BE2C (cell line): ENCODE measurements at regions not wholly inside any gene's neighbourhood (a gene's known extent, or its start where the extent isn't known, plus 50 kb on each side); places are given as distances from the start of the nearest gene placed in this dataset.

Experiments used
- DNase-seq: peaks from one replicate; pipeline ENCODE4 v3.0.0-alpha.2; 2020
- H3K27me3 ChIP-seq: fragments of 250-450 bp; sonication (Bioruptor Pico); 2 replicates; pipeline ENCODE4 v1.5.1; 2020; ENCODE audit warnings: mild to moderate bottlenecking
- H3K36me3 ChIP-seq: fragments of 250-450 bp; sonication (Bioruptor Pico); 2 replicates; pipeline ENCODE4 v1.5.1; 2020; ENCODE audit warnings: mild to moderate bottlenecking
- H3K4me1 ChIP-seq: fragments of 250-450 bp; sonication (Bioruptor Pico); 2 replicates; pipeline ENCODE4 v1.5.1; 2020
- H3K4me3 ChIP-seq: 2 replicates; pipeline ENCODE4 v1.5.1; 2011; ENCODE audit warnings: low read depth, low read length
- H3K9me3 ChIP-seq: fragments of 250-450 bp; sonication (Bioruptor Pico); 2 replicates; pipeline ENCODE4 v1.5.1; 2020
- CTCF ChIP-seq: IDR thresholded peaks from 2 replicates; pipeline ENCODE4 v1.5.1; 2012; ENCODE audit warnings: mild to moderate bottlenecking, low read depth, low read length

DNA sequence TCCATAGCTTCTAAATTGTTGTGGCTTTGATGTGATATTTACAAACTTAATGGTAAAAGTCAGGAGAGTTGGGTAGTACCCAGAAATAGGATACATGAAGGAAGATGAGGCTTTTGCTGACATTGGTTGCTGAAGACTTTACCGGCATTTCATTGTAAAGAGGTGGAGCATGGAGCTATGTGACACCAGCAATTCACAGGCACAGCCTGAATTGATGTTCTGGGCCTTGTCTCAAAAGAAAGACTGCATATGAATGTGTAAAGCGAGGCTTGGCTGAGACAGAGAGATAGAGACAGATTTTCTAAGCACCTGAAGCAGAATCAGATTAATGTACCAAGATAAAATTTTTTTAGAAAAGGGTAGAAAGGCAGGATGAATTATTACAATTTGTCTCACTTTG lies 864.9 kb upstream of the ID2 start:
- no peak for DNase-seq
- no peak overlapping the region for H3K4me3 ChIP-seq
- H3K27me3 ChIP-seq: no peaks in the 10 kb centered on the region
- H3K9me3 ChIP-seq: no peaks in the 10 kb centered on the region
- H3K4me1 ChIP-seq: peaks cover 7% of the 10 kb centered on the region; the same call in 1 of the 2 replicates
- no peak for TF ChIP-seq CTCF
- no peaks in the 10 kb centered on the region for H3K36me3 ChIP-seq

DNA sequence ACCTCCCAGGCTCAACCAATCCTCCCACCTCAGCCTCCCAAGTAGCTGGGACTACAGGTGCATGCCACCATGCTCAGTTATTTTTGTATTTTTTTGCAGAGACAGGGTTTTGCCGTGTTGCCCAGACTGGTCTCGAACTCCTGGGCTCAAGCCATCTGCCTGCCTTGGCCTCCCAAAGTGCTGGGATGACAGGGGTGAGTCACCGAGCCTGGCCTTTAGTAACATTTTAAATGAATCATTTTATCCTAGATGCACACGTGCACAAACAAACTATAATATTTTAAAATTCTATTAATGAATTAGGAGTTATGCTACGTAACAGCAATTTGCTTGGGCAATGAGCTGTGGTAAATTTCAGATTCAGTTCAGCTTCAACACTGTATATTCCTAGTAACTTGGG lies 862.5 kb upstream of the ID2 start:
- no peaks in the 10 kb centered on the region for H3K27me3 ChIP-seq
- no peak overlapping the region for H3K4me3 ChIP-seq
- H3K4me1 ChIP-seq: peaks cover 7% of the 10 kb centered on the region; the same call in 1 of the 2 replicates
- H3K9me3 ChIP-seq: no peaks in the 10 kb centered on the region
- no peak for TF ChIP-seq CTCF
- DNase-seq: no peak
- no peaks in the 10 kb centered on the region for H3K36me3 ChIP-seq

DNA sequence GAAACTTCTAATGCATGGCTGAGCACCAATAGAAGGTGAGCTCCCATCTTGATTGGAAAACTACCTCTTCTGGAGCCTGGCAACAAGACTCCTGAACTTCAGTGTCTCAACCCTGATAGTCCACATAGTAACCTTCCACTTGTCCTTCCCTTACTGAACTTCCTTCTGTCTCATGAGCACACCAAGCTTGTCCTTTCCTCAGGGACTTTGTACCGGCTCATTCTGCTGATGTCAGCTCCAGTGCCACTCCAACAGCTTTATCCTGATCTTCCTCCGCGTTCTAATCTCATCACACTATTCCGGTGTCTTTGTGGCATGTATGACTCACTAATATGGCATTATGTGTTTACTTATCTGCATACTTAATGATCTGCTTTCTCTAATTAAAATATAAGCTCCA lies 862.0 kb upstream of the ID2 start:
- no peaks in the 10 kb centered on the region for H3K9me3 ChIP-seq
- peaks cover 7% of the 10 kb centered on the region; the same call in 1 of the 2 replicates for H3K4me1 ChIP-seq
- no peaks in the 10 kb centered on the region for H3K36me3 ChIP-seq
- TF ChIP-seq CTCF: no peak
- DNase-seq: no peak
- no peaks in the 10 kb centered on the region for H3K27me3 ChIP-seq
- no peak overlapping the region for H3K4me3 ChIP-seq

DNA sequence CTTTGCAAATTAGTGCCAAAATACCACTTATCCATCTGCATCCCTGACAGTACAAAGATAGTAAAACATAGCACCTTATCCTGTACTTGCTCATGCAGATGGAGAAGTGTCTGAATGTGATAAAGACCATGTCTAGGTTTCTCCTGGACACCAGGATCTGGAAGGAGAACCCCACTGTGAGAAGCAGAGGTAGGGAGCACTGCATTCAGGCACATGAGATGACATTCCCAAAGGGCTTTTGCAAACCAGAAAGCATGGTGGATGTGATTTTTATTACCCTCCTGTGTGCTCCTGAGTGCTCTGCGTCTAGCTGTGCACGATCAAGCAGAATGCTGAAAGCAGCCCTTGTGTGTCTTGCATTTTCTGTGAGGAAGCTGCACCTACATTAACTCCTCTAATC lies 857.6 kb upstream of the ID2 start:
- no peaks in the 10 kb centered on the region for H3K36me3 ChIP-seq
- H3K9me3 ChIP-seq: no peaks in the 10 kb centered on the region
- no peaks in the 10 kb centered on the region for H3K27me3 ChIP-seq
- H3K4me1 ChIP-seq: peaks cover 16% of the 10 kb centered on the region
- no peak for DNase-seq
- TF ChIP-seq CTCF: no peak
- H3K4me3 ChIP-seq: no peak overlapping the region

- no peak for DNase-seq
- H3K4me1 ChIP-seq: peaks cover 9% of the 10 kb centered on the region
- no peaks in the 10 kb centered on the region for H3K36me3 ChIP-seq
- H3K4me3 ChIP-seq: no peak overlapping the region
- TF ChIP-seq CTCF: no peak
- no peaks in the 10 kb centered on the region for H3K9me3 ChIP-seq
- no peaks in the 10 kb centered on the region for H3K27me3 ChIP-seq
Measured at GRCh38 chr2:7825591-7826312, 856.1 kb upstream of the ID2 start.

- Histone ChIP-seq H3K27me3 (no peaks in the 10 kb centered on the region), H3K4me3 (no peak overlapping the region), H3K4me1 (peaks cover 9% of the 10 kb centered on the region), H3K9me3 (no peaks in the 10 kb centered on the region), H3K36me3 (no peaks in the 10 kb centered on the region)
- TF ChIP-seq CTCF: no peak
- no peak for DNase-seq
Measured at GRCh38 chr2:7826656-7827055, 855.2 kb upstream of the ID2 start.
